ENCODE measurements at regions not wholly inside any gene's neighbourhood (a gene's known extent, or its start where the extent isn't known, plus 50 kb on each side); places are given as distances from the start of the nearest gene placed in this dataset.

- H3K4me2 ChIP-seq = no peak overlapping the region
- no peak overlapping the region for H3K9ac ChIP-seq
- H3K4me3 ChIP-seq = no peak overlapping the region
- H3K27ac ChIP-seq = no peak overlapping the region
- H3K9me3 ChIP-seq = no peaks in the 10 kb centered on the region; the same call in 1 of the 2 replicates
- H3K36me3 ChIP-seq = no peaks in the 10 kb centered on the region
- no peak for TF ChIP-seq Cebpa-rat (IDR thresholded peaks at IDR 0.05)
- peaks cover 6% of the 10 kb centered on the region; the same call in 1 of the 2 replicates for H3K4me1 ChIP-seq
- H3K27me3 ChIP-seq = no peaks in the 10 kb centered on the region
- no peaks in the 10 kb centered on the region for H4K20me1 ChIP-seq
Observed at GRCh38 chr6:47129129-47129528, 87.0 kb upstream of the ADGRF1 start.

GRCh38 chr6:47126647-47127391, 84.7 kb upstream of the ADGRF1 start:
- H3K27ac ChIP-seq = no peak overlapping the region
- H3K4me2 ChIP-seq = no peak overlapping the region
- no peaks in the 10 kb centered on the region for H3K36me3 ChIP-seq
- no peaks in the 10 kb centered on the region for H3K27me3 ChIP-seq
- H3K9ac ChIP-seq = no peak overlapping the region
- H3K4me1 ChIP-seq = peaks cover 5% of the 10 kb centered on the region; the same call in 1 of the 2 replicates
- no peaks in the 10 kb centered on the region for H3K9me3 ChIP-seq
- no peaks in the 10 kb centered on the region for H4K20me1 ChIP-seq
- H3K4me3 ChIP-seq = no peak overlapping the region
- no peak for TF ChIP-seq Cebpa-rat (IDR thresholded peaks at IDR 0.05)

DNA sequence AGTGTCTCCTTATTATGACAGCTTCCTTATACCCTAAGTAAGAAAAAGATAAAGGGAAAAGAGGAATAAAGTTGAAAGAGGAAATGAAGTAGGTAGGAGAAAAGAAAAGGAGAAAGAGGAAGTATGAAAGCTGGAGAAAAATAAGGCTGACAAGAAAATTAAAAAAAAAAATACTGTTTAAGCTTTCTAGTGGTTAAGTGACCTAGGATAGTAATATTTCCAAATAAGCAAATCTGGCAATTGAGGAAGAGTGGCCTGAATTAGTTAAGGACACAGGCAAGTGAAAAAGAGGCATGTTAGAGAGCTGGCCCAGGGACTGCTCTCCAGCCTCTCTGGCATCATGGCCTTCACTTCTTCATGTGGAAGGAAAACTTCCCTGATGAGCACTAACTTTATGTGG, 76.5 kb upstream of the ADGRF1 start:
- Histone ChIP-seq H3K9me3 (no peaks in the 10 kb centered on the region), H3K4me2 (no peak overlapping the region), H4K20me1 (no peaks in the 10 kb centered on the region), H3K4me3 (no peak overlapping the region), H3K36me3 (no peaks in the 10 kb centered on the region), H3K27me3 (no peaks in the 10 kb centered on the region), H3K4me1 (no peaks in the 10 kb centered on the region), H3K9ac (no peak overlapping the region), H3K27ac (no peak overlapping the region)
- TF ChIP-seq Cebpa-rat (IDR thresholded peaks at IDR 0.05) = no peak

- no peak for TF ChIP-seq Cebpa-rat (IDR thresholded peaks at IDR 0.05)
- Histone ChIP-seq H3K27ac (no peak overlapping the region), H3K36me3 (no peaks in the 10 kb centered on the region)
Observed at GRCh38 chr6:47117314-47117713, 75.2 kb upstream of the ADGRF1 start.

GRCh38 chr6:47116606-47117005, 74.5 kb upstream of the ADGRF1 start:
- Histone ChIP-seq H3K4me2 (no peak overlapping the region), H3K36me3 (no peaks in the 10 kb centered on the region), H3K9ac (no peak overlapping the region), H4K20me1 (no peaks in the 10 kb centered on the region), H3K27me3 (no peaks in the 10 kb centered on the region), H3K27ac (no peak overlapping the region), H3K4me3 (no peak overlapping the region), H3K9me3 (no peaks in the 10 kb centered on the region), H3K4me1 (no peaks in the 10 kb centered on the region)
- TF ChIP-seq Cebpa-rat (IDR thresholded peaks at IDR 0.05) = no peak

More at GRCh38 chr6:47117314-47117713, 75.2 kb upstream of the ADGRF1 start:
- Histone ChIP-seq H3K4me3 (no peak overlapping the region), H3K27me3 (no peaks in the 10 kb centered on the region), H3K4me2 (no peak overlapping the region), H3K9ac (no peak overlapping the region), H3K4me1 (no peaks in the 10 kb centered on the region), H4K20me1 (no peaks in the 10 kb centered on the region), H3K9me3 (no peaks in the 10 kb centered on the region)

GRCh38 chr6:47116086-47116485, 74.0 kb upstream of the ADGRF1 start:
- H3K4me2 ChIP-seq = no peak overlapping the region
- H3K9ac ChIP-seq = no peak overlapping the region
- no peaks in the 10 kb centered on the region for H3K27me3 ChIP-seq
- H4K20me1 ChIP-seq = no peaks in the 10 kb centered on the region
- H3K27ac ChIP-seq = no peak overlapping the region
- TF ChIP-seq Cebpa-rat (IDR thresholded peaks at IDR 0.05) = no peak
- no peak overlapping the region for H3K4me3 ChIP-seq
- no peaks in the 10 kb centered on the region for H3K36me3 ChIP-seq
- H3K9me3 ChIP-seq = no peaks in the 10 kb centered on the region
- H3K4me1 ChIP-seq = no peaks in the 10 kb centered on the region

DNA sequence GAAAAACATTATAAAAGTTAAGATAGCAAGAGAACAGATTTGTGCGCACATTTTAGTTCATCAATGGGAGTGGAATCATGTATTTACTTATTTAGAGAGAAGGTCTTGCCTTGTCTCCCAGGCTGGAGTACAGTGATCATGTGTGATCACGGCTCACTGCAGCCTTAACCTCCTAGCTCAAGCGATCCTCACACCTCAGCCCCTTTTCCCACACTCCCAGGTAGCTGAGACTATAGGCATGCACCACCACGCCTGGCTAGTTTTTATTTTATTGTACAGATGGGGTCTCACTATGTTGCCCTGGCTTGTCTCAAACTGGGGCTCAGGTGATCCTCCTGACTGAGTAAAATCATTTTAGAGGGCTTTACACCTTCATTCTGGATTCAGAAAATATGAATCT, 72.3 kb upstream of the ADGRF1 start:
- no peaks in the 10 kb centered on the region for H3K9me3 ChIP-seq
- no peak for TF ChIP-seq Cebpa-rat (IDR thresholded peaks at IDR 0.05)
- H3K4me1 ChIP-seq = no peaks in the 10 kb centered on the region
- H3K4me3 ChIP-seq = no peak overlapping the region
- no peaks in the 10 kb centered on the region for H4K20me1 ChIP-seq
- H3K27ac ChIP-seq = no peak overlapping the region
- H3K36me3 ChIP-seq = no peaks in the 10 kb centered on the region
- no peak overlapping the region for H3K4me2 ChIP-seq
- no peak overlapping the region for H3K9ac ChIP-seq
- no peaks in the 10 kb centered on the region for H3K27me3 ChIP-seq

- Histone ChIP-seq H3K9me3 (no peaks in the 10 kb centered on the region), H3K4me2 (no peak overlapping the region), H3K9ac (no peak overlapping the region), H3K27me3 (no peaks in the 10 kb centered on the region), H3K36me3 (no peaks in the 10 kb centered on the region), H3K27ac (no peak overlapping the region), H3K4me3 (no peak overlapping the region), H3K4me1 (no peaks in the 10 kb centered on the region), H4K20me1 (no peaks in the 10 kb centered on the region)
- no peak for TF ChIP-seq Cebpa-rat (IDR thresholded peaks at IDR 0.05)
Observed at GRCh38 chr6:47112317-47112716, 70.2 kb upstream of the ADGRF1 start.

GRCh38 chr6:47111685-47112084, 69.6 kb upstream of the ADGRF1 start:
- no peaks in the 10 kb centered on the region for H3K27me3 ChIP-seq
- no peak overlapping the region for H3K4me2 ChIP-seq
- H3K9me3 ChIP-seq = no peaks in the 10 kb centered on the region
- no peaks in the 10 kb centered on the region for H4K20me1 ChIP-seq
- H3K27ac ChIP-seq = no peak overlapping the region
- H3K4me3 ChIP-seq = no peak overlapping the region
- H3K36me3 ChIP-seq = no peaks in the 10 kb centered on the region
- no peak overlapping the region for H3K9ac ChIP-seq
- no peak for TF ChIP-seq Cebpa-rat (IDR thresholded peaks at IDR 0.05)
- no peaks in the 10 kb centered on the region for H3K4me1 ChIP-seq

DNA sequence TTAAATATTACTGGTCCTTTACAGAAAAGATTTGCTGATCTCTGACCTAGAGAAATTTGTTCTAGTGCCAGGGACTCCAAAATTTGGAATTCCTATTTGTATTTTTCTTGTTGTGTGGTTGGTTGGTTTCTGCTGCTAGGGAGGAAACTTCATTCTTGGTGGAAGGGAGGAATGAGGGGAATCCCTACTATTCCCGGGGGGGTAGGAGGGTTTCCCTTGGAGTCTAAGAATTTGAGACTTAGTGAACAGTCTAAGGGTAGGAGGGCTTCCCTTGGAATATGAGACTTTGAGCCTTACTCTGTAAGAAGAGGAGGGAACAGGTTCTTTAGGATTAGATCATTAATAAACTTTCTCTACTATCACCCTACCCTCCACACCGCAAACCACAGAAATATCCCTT, 67.1 kb upstream of the ADGRF1 start:
- no peak for TF ChIP-seq Cebpa-rat (IDR thresholded peaks at IDR 0.05)
- H4K20me1 ChIP-seq = no peaks in the 10 kb centered on the region
- H3K9ac ChIP-seq = no peak overlapping the region
- no peaks in the 10 kb centered on the region for H3K9me3 ChIP-seq
- H3K27ac ChIP-seq = no peak overlapping the region
- no peak overlapping the region for H3K4me2 ChIP-seq
- no peaks in the 10 kb centered on the region for H3K36me3 ChIP-seq
- no peak overlapping the region for H3K4me3 ChIP-seq
- peaks cover 3% of the 10 kb centered on the region for H3K4me1 ChIP-seq
- H3K27me3 ChIP-seq = no peaks in the 10 kb centered on the region

Data from BLaER1 (cell line).